Activated CD4-positive, alpha-beta memory T cell treated with anti-CD3 and anti-CD28 coated beads, Interleukin-2, amount 10 ng/mL, durations not matched to agents 7 days and 5 days (primary cell): ENCODE measurements at regions not wholly inside any gene's neighbourhood (a gene's known extent, or its start where the extent isn't known, plus 50 kb on each side); places are given as distances from the start of the nearest gene placed in this dataset.

Source experiments
- CTCF ChIA-PET: fragments of 350-600 bp; sonication (Branson Sonifier 250); formaldehyde crosslinking; loops from one replicate; lab custom pipeline; 2021; ENCODE audit warnings: antibody characterized with exemption, inconsistent platforms; lab: Charles Lee
- POLR2A ChIA-PET: fragments of 350-600 bp; sonication (Branson Sonifier 250); formaldehyde crosslinking; loops from one replicate; lab custom pipeline; 2021; ENCODE audit warnings: antibody characterized with exemption; lab: Charles Lee
- DNase-seq: peaks from one replicate; pipeline ENCODE4 v3.0.0-alpha.2; 2020
- H3K27ac Mint-ChIP-seq: one replicate; pipeline ENCODE4 v1.8.0; 2021; ENCODE audit warnings: mild to moderate bottlenecking, mixed read lengths
- H3K27me3 Mint-ChIP-seq: one replicate; pipeline ENCODE4 v1.8.0; 2021; ENCODE audit warnings: mixed read lengths
- H3K36me3 Mint-ChIP-seq: one replicate; pipeline ENCODE4 v1.8.0; 2021; ENCODE audit warnings: low read depth, mixed read lengths
- H3K4me1 Mint-ChIP-seq: one replicate; pipeline ENCODE4 v1.8.0; 2021; ENCODE audit warnings: mixed read lengths
- H3K4me3 Mint-ChIP-seq: one replicate; pipeline ENCODE4 v1.8.0; 2021; ENCODE audit warnings: mild to moderate bottlenecking, mixed read lengths
- H3K9me3 Mint-ChIP-seq: one replicate; pipeline ENCODE4 v1.8.0; 2021; ENCODE audit warnings: mixed read lengths

DNA sequence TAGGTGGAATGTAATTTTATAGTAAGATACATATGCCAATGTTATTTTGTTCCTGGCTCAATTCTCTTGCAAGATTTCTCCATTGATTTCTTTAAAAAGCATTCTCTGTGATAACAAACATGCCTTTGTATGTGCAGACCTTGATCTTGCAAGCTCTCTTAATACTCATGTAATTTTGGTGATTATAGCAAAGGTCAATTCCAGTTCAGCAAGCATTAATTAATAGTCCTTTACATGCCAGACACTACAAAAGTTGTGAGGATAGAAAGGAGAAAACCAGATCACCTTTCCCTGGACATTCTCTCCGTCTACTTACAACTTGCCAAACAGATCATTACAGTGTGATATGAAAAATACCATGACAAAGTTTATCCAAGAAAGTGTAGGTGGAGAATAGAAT, 173.7 kb upstream of the DOK6 start:
- Mint-ChIP-seq H3K4me3 (no peak overlapping the region), H3K27ac (no peak overlapping the region), H3K27me3 (no peaks in the 10 kb centered on the region), H3K4me1 (no peaks in the 10 kb centered on the region), H3K36me3 (no peaks in the 10 kb centered on the region), H3K9me3 (no peaks in the 10 kb centered on the region)
- POLR2A ChIA-PET: no interaction called here
- CTCF ChIA-PET: no interaction called here
- DNase-seq: no peak

- H3K27ac Mint-ChIP-seq: no peak overlapping the region
- H3K4me1 Mint-ChIP-seq: no peaks in the 10 kb centered on the region
- no peaks in the 10 kb centered on the region for H3K9me3 Mint-ChIP-seq
- no peak for DNase-seq
- ChIA-PET CTCF (interaction anchor here (0.9 kb wide), 1 partner anchor 13 kb away, joined by 3 read pairs; no protein-coding TSS in a partner anchor), POLR2A (no interaction called here)
- H3K4me3 Mint-ChIP-seq: no peak overlapping the region
- no peaks in the 10 kb centered on the region for H3K36me3 Mint-ChIP-seq
- no peaks in the 10 kb centered on the region for H3K27me3 Mint-ChIP-seq
These were observed 170.5 kb upstream of the DOK6 start for GRCh38 chr18:69230204-69230603.

- Mint-ChIP-seq H3K4me3 (no peak overlapping the region), H3K9me3 (no peaks in the 10 kb centered on the region), H3K27ac (no peak overlapping the region), H3K4me1 (no peaks in the 10 kb centered on the region), H3K27me3 (no peaks in the 10 kb centered on the region), H3K36me3 (no peaks in the 10 kb centered on the region)
- ChIA-PET POLR2A (no interaction called here), CTCF (no interaction called here)
- no peak for DNase-seq
These were observed 167.1 kb upstream of the DOK6 start for GRCh38 chr18:69233465-69234054.

GRCh38 chr18:69239849-69240674, 160.6 kb upstream of the DOK6 start:
- H3K4me1 Mint-ChIP-seq: no peaks in the 10 kb centered on the region
- ChIA-PET POLR2A (no interaction called here), CTCF (no interaction called here)
- H3K36me3 Mint-ChIP-seq: no peaks in the 10 kb centered on the region
- H3K27me3 Mint-ChIP-seq: no peaks in the 10 kb centered on the region
- DNase-seq: no peak
- H3K4me3 Mint-ChIP-seq: no peak overlapping the region
- H3K27ac Mint-ChIP-seq: no peak overlapping the region
- H3K9me3 Mint-ChIP-seq: no peaks in the 10 kb centered on the region

GRCh38 chr18:69246027-69246426, 154.7 kb upstream of the DOK6 start:
- Mint-ChIP-seq H3K27ac (no peak overlapping the region), H3K36me3 (no peaks in the 10 kb centered on the region), H3K9me3 (no peaks in the 10 kb centered on the region), H3K27me3 (no peaks in the 10 kb centered on the region), H3K4me3 (no peak overlapping the region), H3K4me1 (no peaks in the 10 kb centered on the region)
- ChIA-PET CTCF (no interaction called here), POLR2A (no interaction called here)
- no peak for DNase-seq

DNA sequence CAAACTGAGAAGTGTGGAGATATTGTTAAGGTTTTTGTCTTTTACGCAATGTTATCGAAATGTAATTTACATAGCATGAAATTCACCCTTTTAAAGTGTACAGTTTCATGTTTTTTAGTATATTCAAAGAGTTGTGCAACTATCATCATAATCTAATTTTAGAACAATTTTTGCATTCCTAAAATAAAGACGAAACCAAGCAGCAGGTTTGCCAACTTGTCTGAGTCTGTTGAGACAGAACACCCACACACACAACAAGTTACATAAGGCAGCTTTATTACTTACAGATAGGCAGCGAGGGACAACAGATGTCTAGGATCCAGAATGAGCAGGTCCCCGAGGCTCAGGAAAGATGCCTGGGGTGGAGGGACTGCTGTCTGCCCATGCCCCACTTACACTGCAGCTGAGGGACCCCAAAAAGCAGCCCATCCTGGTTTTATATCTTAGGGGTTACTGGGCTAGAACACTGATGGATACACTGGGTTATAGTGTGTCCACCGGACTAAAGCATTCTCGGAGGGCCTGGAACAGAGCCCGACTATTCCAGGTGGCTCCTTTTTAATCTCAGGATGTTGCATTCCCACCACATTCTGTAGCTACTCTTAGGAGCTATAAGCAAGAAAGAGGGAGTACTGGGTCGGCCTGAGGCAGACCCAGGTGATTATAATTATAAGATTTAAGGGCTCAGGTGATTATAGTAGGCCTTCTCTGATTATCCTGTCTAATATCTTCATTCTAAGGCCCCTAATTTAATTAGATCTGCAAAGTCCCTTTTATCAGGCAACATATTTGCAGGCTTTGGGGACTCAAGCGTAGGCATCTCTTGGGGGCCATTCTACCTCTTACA, 150.2 kb upstream of the DOK6 start:
- Mint-ChIP-seq H3K27ac (no peak overlapping the region), H3K27me3 (no peaks in the 10 kb centered on the region), H3K9me3 (no peaks in the 10 kb centered on the region), H3K4me1 (no peaks in the 10 kb centered on the region), H3K4me3 (no peak overlapping the region), H3K36me3 (no peaks in the 10 kb centered on the region)
- POLR2A ChIA-PET: no interaction called here
- CTCF ChIA-PET: no interaction called here
- DNase-seq: no peak

DNA sequence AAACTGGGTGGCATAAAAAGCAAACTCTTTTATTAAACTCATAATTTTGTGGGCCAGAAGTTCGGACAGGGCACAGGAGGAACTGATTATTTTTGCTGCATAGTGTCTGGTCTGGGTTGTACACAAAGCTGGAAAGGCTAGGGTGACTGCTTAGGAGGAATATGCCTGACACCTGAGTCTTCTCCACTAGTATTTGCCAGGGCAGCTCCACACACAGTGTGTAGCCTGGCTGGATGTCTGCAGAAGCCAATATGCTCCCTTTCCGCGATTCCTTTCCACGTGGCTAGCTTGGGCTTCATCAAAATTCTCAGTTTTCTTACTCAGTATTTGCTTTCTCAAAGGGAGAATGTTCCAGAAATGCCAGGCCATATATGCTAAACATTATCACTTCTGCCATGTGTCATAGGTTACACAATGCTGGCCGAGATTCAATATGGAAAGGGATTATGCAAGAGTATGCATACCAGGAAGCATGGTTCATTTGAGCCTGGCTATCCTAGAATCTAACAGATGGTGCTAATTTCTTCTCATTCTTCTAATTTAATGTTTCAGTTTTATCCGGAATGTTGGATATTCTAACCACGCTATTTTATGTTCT, 142.7 kb upstream of the DOK6 start:
- ChIA-PET CTCF (no interaction called here), POLR2A (no interaction called here)
- Mint-ChIP-seq H3K9me3 (no peaks in the 10 kb centered on the region), H3K27ac (no peak overlapping the region), H3K4me1 (no peaks in the 10 kb centered on the region), H3K4me3 (no peak overlapping the region), H3K27me3 (no peaks in the 10 kb centered on the region), H3K36me3 (no peaks in the 10 kb centered on the region)
- no peak for DNase-seq

DNA sequence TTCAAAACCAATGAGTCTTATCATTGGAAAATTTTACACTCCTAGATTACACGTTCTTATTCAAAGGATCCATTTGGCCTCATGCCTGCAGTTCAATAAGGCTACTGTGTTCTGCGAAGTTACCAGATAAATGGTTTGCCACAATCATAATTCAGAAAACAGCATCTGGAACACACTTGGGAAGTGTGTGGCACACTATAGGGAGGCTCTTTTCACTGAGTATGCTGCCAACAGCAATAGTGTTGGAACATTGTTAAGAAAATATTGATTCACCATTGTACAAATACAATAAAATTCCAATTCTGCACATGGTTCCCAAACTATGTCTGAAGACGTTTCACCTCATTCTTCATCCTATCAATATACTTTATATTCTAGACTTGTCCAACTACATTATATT, 141.4 kb upstream of the DOK6 start:
- no peak for DNase-seq
- POLR2A ChIA-PET: no interaction called here
- Mint-ChIP-seq H3K27me3 (no peaks in the 10 kb centered on the region), H3K9me3 (no peaks in the 10 kb centered on the region), H3K4me3 (no peak overlapping the region), H3K4me1 (no peaks in the 10 kb centered on the region), H3K36me3 (no peaks in the 10 kb centered on the region), H3K27ac (no peak overlapping the region)
- CTCF ChIA-PET: no interaction called here

- no peak overlapping the region for H3K27ac Mint-ChIP-seq
- no peaks in the 10 kb centered on the region for H3K9me3 Mint-ChIP-seq
- H3K27me3 Mint-ChIP-seq: no peaks in the 10 kb centered on the region
- CTCF ChIA-PET: no interaction called here
- POLR2A ChIA-PET: no interaction called here
- H3K4me3 Mint-ChIP-seq: no peak overlapping the region
- H3K4me1 Mint-ChIP-seq: no peaks in the 10 kb centered on the region
- H3K36me3 Mint-ChIP-seq: no peaks in the 10 kb centered on the region
- DNase-seq: no peak
These were observed 139.3 kb upstream of the DOK6 start for GRCh38 chr18:69261406-69261805.

DNA sequence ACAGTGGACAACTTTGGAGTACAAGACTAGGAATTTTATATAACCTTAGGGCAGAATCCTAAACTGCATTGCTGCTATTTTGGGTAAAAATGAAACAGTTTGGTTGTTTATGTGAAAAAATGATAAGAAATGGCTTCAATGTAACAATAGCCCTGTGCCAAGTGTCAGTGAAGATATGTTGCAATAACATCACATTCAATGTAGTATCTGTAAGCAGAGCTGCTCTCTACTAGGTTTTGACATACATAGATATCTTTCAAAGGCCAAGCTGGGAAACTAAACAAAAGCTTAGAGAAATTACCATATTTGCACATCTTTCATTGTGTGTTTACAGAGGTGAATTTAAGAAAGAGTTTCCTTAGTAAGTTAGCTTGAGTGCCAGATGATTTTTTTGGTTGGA, 135.0 kb upstream of the DOK6 start:
- ChIA-PET CTCF (no interaction called here), POLR2A (no interaction called here)
- H3K4me1 Mint-ChIP-seq: no peaks in the 10 kb centered on the region
- no peak overlapping the region for H3K4me3 Mint-ChIP-seq
- H3K36me3 Mint-ChIP-seq: no peaks in the 10 kb centered on the region
- H3K27me3 Mint-ChIP-seq: no peaks in the 10 kb centered on the region
- H3K9me3 Mint-ChIP-seq: peaks cover 14% of the 10 kb centered on the region
- H3K27ac Mint-ChIP-seq: no peak overlapping the region
- DNase-seq: no peak

GRCh38 chr18:69267895-69268294, 132.8 kb upstream of the DOK6 start:
- no peaks in the 10 kb centered on the region for H3K36me3 Mint-ChIP-seq
- no peaks in the 10 kb centered on the region for H3K4me1 Mint-ChIP-seq
- H3K4me3 Mint-ChIP-seq: no peak overlapping the region
- no peak for DNase-seq
- no peaks in the 10 kb centered on the region for H3K27me3 Mint-ChIP-seq
- ChIA-PET CTCF (no interaction called here), POLR2A (no interaction called here)
- no peak overlapping the region for H3K27ac Mint-ChIP-seq
- H3K9me3 Mint-ChIP-seq: peaks cover 14% of the 10 kb centered on the region

- Mint-ChIP-seq H3K27ac (no peak overlapping the region), H3K36me3 (no peaks in the 10 kb centered on the region), H3K27me3 (no peaks in the 10 kb centered on the region), H3K4me1 (no peaks in the 10 kb centered on the region), H3K9me3 (no peaks in the 10 kb centered on the region), H3K4me3 (no peak overlapping the region)
- no peak for DNase-seq
- ChIA-PET CTCF (no interaction called here), POLR2A (no interaction called here)
These were observed 118.3 kb upstream of the DOK6 start for GRCh38 chr18:69282371-69282770.

DNA sequence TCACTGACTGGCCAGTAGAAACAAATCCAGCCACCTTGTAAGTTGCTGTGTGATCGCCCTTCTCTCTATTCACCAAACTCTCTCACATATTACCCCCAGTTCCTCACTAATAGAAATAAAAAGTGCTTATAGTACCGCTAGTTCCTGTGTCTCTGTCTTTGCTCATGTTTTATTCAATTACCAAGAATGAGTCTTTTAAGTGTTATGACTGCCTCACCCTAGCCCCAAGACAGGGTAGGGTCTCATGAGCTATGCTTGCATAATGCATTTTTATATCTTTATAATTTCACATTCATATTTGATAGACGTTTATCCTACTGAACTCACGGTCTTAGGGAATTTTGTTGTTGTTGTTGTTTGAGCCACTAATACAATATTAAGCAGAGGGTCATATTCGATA, 109.6 kb upstream of the DOK6 start:
- DNase-seq: no peak
- CTCF ChIA-PET: no interaction called here
- H3K9me3 Mint-ChIP-seq: no peaks in the 10 kb centered on the region

More for the DNA sequence above, 109.6 kb upstream of the DOK6 start:
- no peak overlapping the region for H3K27ac Mint-ChIP-seq
- H3K4me3 Mint-ChIP-seq: no peak overlapping the region
- POLR2A ChIA-PET: no interaction called here
- no peaks in the 10 kb centered on the region for H3K27me3 Mint-ChIP-seq
- no peaks in the 10 kb centered on the region for H3K4me1 Mint-ChIP-seq
- H3K36me3 Mint-ChIP-seq: no peaks in the 10 kb centered on the region
